ENCODE measurements at regions not wholly inside any gene's neighbourhood (a gene's known extent, or its start where the extent isn't known, plus 50 kb on each side); places are given as distances from the start of the nearest gene placed in this dataset.

- peaks cover 5% of the 10 kb centered on the region for H3K9me3 ChIP-seq (ENCODE audit: control insufficient read depth, low read depth, low read length)
- H3K4me3 ChIP-seq (ENCODE audit: control insufficient read depth in 2 of 3, extremely low read depth in 1 of 3, insufficient read depth in 2 of 3, low read depth in 1 of 3, low read length in 3 of 3): no peak overlapping the region
- H3K4me2 ChIP-seq (ENCODE audit: control insufficient read depth, extremely low read depth, insufficient read depth, low read depth, low read length): no peak overlapping the region
- no peaks in the 10 kb centered on the region for H4K20me1 ChIP-seq (ENCODE audit: control insufficient read depth, extremely low read depth, insufficient read depth, low read length)
- H2AFZ ChIP-seq (ENCODE audit: control insufficient read depth, low read length): peak overlapping the region; percentile 7
- H3K79me2 ChIP-seq (ENCODE audit: control insufficient read depth, insufficient read depth, low read length): no peaks in the 10 kb centered on the region
- dilution Hi-C loops (cut with MboI; ENCODE audit: extremely low pct_ligation_motif_present, low sequenced_read_pairs): no loop called here
- H3K4me1 ChIP-seq (ENCODE audit: control insufficient read depth, extremely low read depth, insufficient read depth, low read length): peaks cover 39% of the 10 kb centered on the region
- H3K27me3 ChIP-seq (ENCODE audit: control insufficient read depth, extremely low read depth, insufficient read depth, low read length): no peaks in the 10 kb centered on the region
- no peak overlapping the region for H3K27ac ChIP-seq (ENCODE audit: control insufficient read depth, insufficient read depth, low read length)
- H3K9me1 ChIP-seq (ENCODE audit: control insufficient read depth, extremely low read depth, insufficient read depth, low read length): no peaks in the 10 kb centered on the region
- FAIRE-seq (peak; percentile 71), DNase-seq (ENCODE audit: low read depth, low spot score) (no peak)
- no peak overlapping the region for H3K9ac ChIP-seq (ENCODE audit: control insufficient read depth, extremely low read depth, insufficient read depth, low read length)
- TF ChIP-seq EZH2 (IDR thresholded peaks at IDR 0.05; ENCODE audit: low read length): no peak
- no peak for TF ChIP-seq CTCF (optimal IDR thresholded peaks at IDR 0.05 in 1 of 3, IDR thresholded peaks at IDR 0.05 in 1 of 3, conservative IDR thresholded peaks at IDR 0.05 in 1 of 3; ENCODE audit: extremely low read depth in 1 of 3, insufficient read depth in 2 of 3, low read length in 3 of 3)
- no peaks in the 10 kb centered on the region for H3K36me3 ChIP-seq (ENCODE audit: control insufficient read depth in 2 of 2, extremely low read depth in 1 of 2, insufficient read depth in 2 of 2, low read length in 2 of 2)
These were observed 60.8 kb upstream of the HECTD2 start for GRCh38 chr10:91349381-91349780.

- Histone ChIP-seq H3K4me1 (ENCODE audit: control insufficient read depth, extremely low read depth, insufficient read depth, low read length) (peaks cover 39% of the 10 kb centered on the region), H3K27me3 (ENCODE audit: control insufficient read depth, extremely low read depth, insufficient read depth, low read length) (no peaks in the 10 kb centered on the region), H3K9me1 (ENCODE audit: control insufficient read depth, extremely low read depth, insufficient read depth, low read length) (no peaks in the 10 kb centered on the region), H3K4me2 (ENCODE audit: control insufficient read depth, extremely low read depth, insufficient read depth, low read depth, low read length) (peak overlapping the region; percentile 62), H3K9ac (ENCODE audit: control insufficient read depth, extremely low read depth, insufficient read depth, low read length) (peak overlapping the region; percentile 8), H3K9me3 (ENCODE audit: control insufficient read depth, low read depth, low read length) (peaks cover 3% of the 10 kb centered on the region), H3K36me3 (ENCODE audit: control insufficient read depth in 2 of 2, extremely low read depth in 1 of 2, insufficient read depth in 2 of 2, low read length in 2 of 2) (no peaks in the 10 kb centered on the region), H4K20me1 (ENCODE audit: control insufficient read depth, extremely low read depth, insufficient read depth, low read length) (no peaks in the 10 kb centered on the region), H3K4me3 (ENCODE audit: control insufficient read depth in 2 of 3, extremely low read depth in 1 of 3, insufficient read depth in 2 of 3, low read depth in 1 of 3, low read length in 3 of 3) (peak overlapping the region in 2 of 3 experiments; percentile 2 to 12), H3K79me2 (ENCODE audit: control insufficient read depth, insufficient read depth, low read length) (no peaks in the 10 kb centered on the region), H2AFZ (ENCODE audit: control insufficient read depth, low read length) (no peak overlapping the region), H3K27ac (ENCODE audit: control insufficient read depth, insufficient read depth, low read length) (peak overlapping the region; percentile 71)
- FAIRE-seq (peak; percentile 96), DNase-seq (ENCODE audit: low read depth, low spot score) (peak; percentile 50)
- dilution Hi-C loops (cut with MboI; ENCODE audit: extremely low pct_ligation_motif_present, low sequenced_read_pairs): no loop called here
- no peak for TF ChIP-seq EZH2 (IDR thresholded peaks at IDR 0.05; ENCODE audit: low read length)
- no peak for TF ChIP-seq CTCF (optimal IDR thresholded peaks at IDR 0.05 in 1 of 3, IDR thresholded peaks at IDR 0.05 in 1 of 3, conservative IDR thresholded peaks at IDR 0.05 in 1 of 3; ENCODE audit: extremely low read depth in 1 of 3, insufficient read depth in 2 of 3, low read length in 3 of 3)
These were observed 59.5 kb upstream of the HECTD2 start for GRCh38 chr10:91350651-91351081.

All from keratinocyte (primary cell).